ENCODE measurements at regions not wholly inside any gene's neighbourhood (a gene's known extent, or its start where the extent isn't known, plus 50 kb on each side); places are given as distances from the start of the nearest gene placed in this dataset.

- POLR2A ChIA-PET, result no interaction called here
- intact Hi-C loops (cut with micrococcal nuclease), result no loop called here
These were observed 792.7 kb upstream of the CHD1 start for GRCh38 chr5:99721506-99721905.

GRCh38 chr5:99715921-99716320 lies 787.1 kb upstream of the CHD1 start:
- Mint-ChIP-seq H3K9me3 (ENCODE audit: unreplicated experiment) (peaks cover 7% of the 10 kb centered on the region), H3K36me3 (ENCODE audit: insufficient read depth, unreplicated experiment) (no peaks in the 10 kb centered on the region), H3K4me3 (ENCODE audit: unreplicated experiment) (no peak overlapping the region), H3K27ac (ENCODE audit: low read depth, unreplicated experiment) (no peak overlapping the region), H3K27me3 (ENCODE audit: insufficient read depth, unreplicated experiment) (peaks cover 24% of the 10 kb centered on the region), H3K4me1 (ENCODE audit: insufficient read depth, unreplicated experiment) (no peaks in the 10 kb centered on the region)
- ChIA-PET POLR2A (no interaction called here), CTCF (interaction anchor here (0.6 kb wide), 1 partner anchor 219 kb away, joined by 3 read pairs; no protein-coding TSS in a partner anchor)
- BruUV-seq (replicated peaks), result no TSS peak
- intact Hi-C loops (cut with micrococcal nuclease), result no loop called here
- DNase-seq (ENCODE audit: unreplicated experiment), result no peak
- no peak for TF ChIP-seq CTCF (IDR thresholded peaks at IDR 0.05; ENCODE audit: unreplicated experiment)

More at GRCh38 chr5:99721506-99721905, 792.7 kb upstream of the CHD1 start:
- Mint-ChIP-seq H3K27ac (ENCODE audit: low read depth, unreplicated experiment) (no peak overlapping the region), H3K4me1 (ENCODE audit: insufficient read depth, unreplicated experiment) (no peaks in the 10 kb centered on the region), H3K27me3 (ENCODE audit: insufficient read depth, unreplicated experiment) (peaks cover 42% of the 10 kb centered on the region), H3K36me3 (ENCODE audit: insufficient read depth, unreplicated experiment) (no peaks in the 10 kb centered on the region), H3K9me3 (ENCODE audit: unreplicated experiment) (no peaks in the 10 kb centered on the region), H3K4me3 (ENCODE audit: unreplicated experiment) (no peak overlapping the region)
- CTCF ChIA-PET, result no interaction called here
- DNase-seq (ENCODE audit: unreplicated experiment), result no peak
- BruUV-seq (replicated peaks), result no TSS peak
- no peak for TF ChIP-seq CTCF (IDR thresholded peaks at IDR 0.05; ENCODE audit: unreplicated experiment)

GRCh38 chr5:99706160-99706559 lies 777.4 kb upstream of the CHD1 start:
- no peak for DNase-seq (ENCODE audit: unreplicated experiment)
- BruUV-seq (replicated peaks), result no TSS peak
- ChIA-PET POLR2A (interaction anchor here (0.5 to 0.6 kb wide), 2 partner anchors 85 to 193 kb away, joined by 3 to 4 read pairs; no protein-coding TSS in a partner anchor), CTCF (interaction anchor here (0.6 to 0.7 kb wide), 2 partner anchors 78 to 632 kb away, joined by 3 read pairs; no protein-coding TSS in a partner anchor)
- no peak overlapping the region for H3K27ac Mint-ChIP-seq (ENCODE audit: low read depth, unreplicated experiment)
- H3K27me3 Mint-ChIP-seq (ENCODE audit: insufficient read depth, unreplicated experiment), result no peaks in the 10 kb centered on the region
- H3K4me3 Mint-ChIP-seq (ENCODE audit: unreplicated experiment), result no peak overlapping the region
- H3K36me3 Mint-ChIP-seq (ENCODE audit: insufficient read depth, unreplicated experiment), result no peaks in the 10 kb centered on the region
- no peaks in the 10 kb centered on the region for H3K9me3 Mint-ChIP-seq (ENCODE audit: unreplicated experiment)
- intact Hi-C loops (cut with micrococcal nuclease), result no loop called here
- TF ChIP-seq CTCF (IDR thresholded peaks at IDR 0.05; ENCODE audit: unreplicated experiment), result no peak
- H3K4me1 Mint-ChIP-seq (ENCODE audit: insufficient read depth, unreplicated experiment), result peaks cover 8% of the 10 kb centered on the region

GRCh38 chr5:99702565-99702964 lies 773.8 kb upstream of the CHD1 start:
- intact Hi-C loops (cut with micrococcal nuclease), result no loop called here
- Mint-ChIP-seq H3K27me3 (ENCODE audit: insufficient read depth, unreplicated experiment) (no peaks in the 10 kb centered on the region), H3K9me3 (ENCODE audit: unreplicated experiment) (no peaks in the 10 kb centered on the region), H3K27ac (ENCODE audit: low read depth, unreplicated experiment) (no peak overlapping the region), H3K4me1 (ENCODE audit: insufficient read depth, unreplicated experiment) (peaks cover 8% of the 10 kb centered on the region), H3K4me3 (ENCODE audit: unreplicated experiment) (no peak overlapping the region), H3K36me3 (ENCODE audit: insufficient read depth, unreplicated experiment) (no peaks in the 10 kb centered on the region)
- DNase-seq (ENCODE audit: unreplicated experiment), result peak; percentile 49
- ChIA-PET CTCF (no interaction called here), POLR2A (no interaction called here)
- TF ChIP-seq CTCF (IDR thresholded peaks at IDR 0.05; ENCODE audit: unreplicated experiment), result no peak
- no TSS peak for BruUV-seq (replicated peaks)
